HEK293 (cell line): ENCODE measurements at regions not wholly inside any gene's neighbourhood (a gene's known extent, or its start where the extent isn't known, plus 50 kb on each side); places are given as distances from the start of the nearest gene placed in this dataset.

Experiments used
- CTCF ChIA-PET: fragments of 350-600 bp; formaldehyde crosslinking; extraction: SDS; loops from one replicate; lab custom pipeline; 2021; ENCODE audit warnings: antibody characterized with exemption; lab: Yijun Ruan, JAX
- POLR2A ChIA-PET: fragments of 300-600 bp; formaldehyde crosslinking; extraction: SDS; loops from one replicate; lab custom pipeline; 2020; ENCODE audit warnings: antibody characterized with exemption, inconsistent platforms; lab: Yijun Ruan, JAX
- H3K27ac ChIP-seq: fragments of 200-500 bp; sonication (Bioruptor generic); 2 replicates; pipeline ENCODE4 v1.5.1; 2014; ENCODE audit warnings: low read depth, low read length, control low read depth, inconsistent platforms; ENCODE audit errors: extremely low read depth
- H3K36me3 ChIP-seq, 2 experiments: fragments of 200-500 bp in 1 of 2; sonication (Bioruptor generic) in 1 of 2; 1 replicate in 1 of 2; 2 replicates in 1 of 2; pipeline ENCODE4 v1.5.1; 2014 to 2017; ENCODE audit warnings: inconsistent platforms in 2 of 2, low read length in 2 of 2; ENCODE audit not compliant: control insufficient read depth in 2 of 2, insufficient read depth in 1 of 2
- H3K4me1 ChIP-seq: fragments of 200-500 bp; sonication (Bioruptor generic); 2 replicates; pipeline ENCODE4 v1.5.1; 2014; ENCODE audit warnings: mild to moderate bottlenecking, low read length, inconsistent platforms; ENCODE audit not compliant: control insufficient read depth, insufficient read depth
- H3K4me3 ChIP-seq: 2 replicates; pipeline ENCODE4 v1.5.1; 2011; ENCODE audit warnings: low read depth, mild to moderate bottlenecking, control low read depth, low read length, moderate library complexity
- H3K9me3 ChIP-seq: fragments of 200-500 bp; sonication (Bioruptor generic); 2 replicates; pipeline ENCODE4 v1.5.1; 2014; ENCODE audit warnings: low read depth, low read length, inconsistent platforms; ENCODE audit not compliant: control insufficient read depth, insufficient read depth
- BCL11B ChIP-seq: fragments of 450-650 bp; formaldehyde crosslinking; IDR thresholded peaks from 2 replicates; pipeline ENCODE4 v1.5.1; 2016; ENCODE audit warnings: low read depth, missing biosample characterization, missing genetic modification characterization
- GLI2 ChIP-seq: fragments of 450-650 bp; formaldehyde crosslinking; IDR thresholded peaks from 2 replicates; pipeline ENCODE4; 2017; ENCODE audit warnings: missing biosample characterization, missing genetic modification characterization, low read depth, borderline replicate concordance
- MEIS1 ChIP-seq: sonication (generic); formaldehyde crosslinking; IDR thresholded peaks from 2 replicates; pipeline ENCODE4 v1.8.1; 2022; ENCODE audit warnings: missing genetic modification reagents, mild to moderate bottlenecking, borderline replicate concordance
- PRDM1 ChIP-seq: fragments of 450-650 bp; formaldehyde crosslinking; IDR thresholded peaks from 2 replicates; pipeline ENCODE4; 2016; ENCODE audit warnings: missing biosample characterization, missing genetic modification characterization
- SCRT2 ChIP-seq: fragments of 450-650 bp; formaldehyde crosslinking; IDR thresholded peaks from 2 replicates; pipeline ENCODE4 v1.5.1; 2016; ENCODE audit warnings: missing biosample characterization, missing genetic modification characterization
- ZBTB17 ChIP-seq: fragments of 450-650 bp; formaldehyde crosslinking; IDR thresholded peaks from 2 replicates; pipeline ENCODE4 v1.5.1; 2016; ENCODE audit warnings: missing biosample characterization, missing genetic modification characterization
- ZEB2 ChIP-seq: fragments of 450-650 bp; formaldehyde crosslinking; IDR thresholded peaks from 2 replicates; pipeline ENCODE4 v1.5.1; 2016; ENCODE audit warnings: missing biosample characterization, missing genetic modification characterization
- ZNF138 ChIP-seq: fragments of 450-650 bp; formaldehyde crosslinking; IDR thresholded peaks from 2 replicates; pipeline ENCODE4 v1.5.1; 2016; ENCODE audit warnings: missing biosample characterization, missing genetic modification characterization, borderline replicate concordance
- ZNF544 ChIP-seq: fragments of 450-650 bp; formaldehyde crosslinking; IDR thresholded peaks from 2 replicates; pipeline ENCODE4 v1.5.0; 2017; ENCODE audit warnings: missing biosample characterization, missing genetic modification characterization
- ZNF558 ChIP-seq: fragments of 450-650 bp; formaldehyde crosslinking; IDR thresholded peaks from 2 replicates; pipeline ENCODE4 v1.5.1; 2016; ENCODE audit warnings: missing biosample characterization, missing genetic modification characterization
- ZNF571 ChIP-seq: fragments of 450-650 bp; formaldehyde crosslinking; IDR thresholded peaks from 2 replicates; pipeline ENCODE4 v1.5.0; 2017; ENCODE audit warnings: missing biosample characterization, missing genetic modification characterization
- TF ChIP-seq, protein P1 (sequence below): fragments of 450-650 bp; formaldehyde crosslinking; IDR thresholded peaks from 2 replicates; pipeline ENCODE4 v1.5.0; 2017; ENCODE audit warnings: missing biosample characterization, missing genetic modification characterization, borderline replicate concordance
- TF ChIP-seq, protein P2 (sequence below): fragments of 450-650 bp; formaldehyde crosslinking; IDR thresholded peaks from 2 replicates; pipeline ENCODE4 v1.5.1; 2016; ENCODE audit warnings: missing biosample characterization, missing genetic modification characterization
- TF ChIP-seq, protein P3 (sequence below): fragments of 450-650 bp; formaldehyde crosslinking; IDR thresholded peaks from 2 replicates; pipeline ENCODE4 v1.5.1; 2016; ENCODE audit warnings: missing biosample characterization, missing genetic modification characterization
- TF ChIP-seq, protein P4 (sequence below): fragments of 450-650 bp; formaldehyde crosslinking; conservative IDR thresholded peaks from 2 replicates; pipeline ENCODE4 v1.5.1; 2016; ENCODE audit warnings: low read depth, missing biosample characterization, missing genetic modification characterization

DNA sequence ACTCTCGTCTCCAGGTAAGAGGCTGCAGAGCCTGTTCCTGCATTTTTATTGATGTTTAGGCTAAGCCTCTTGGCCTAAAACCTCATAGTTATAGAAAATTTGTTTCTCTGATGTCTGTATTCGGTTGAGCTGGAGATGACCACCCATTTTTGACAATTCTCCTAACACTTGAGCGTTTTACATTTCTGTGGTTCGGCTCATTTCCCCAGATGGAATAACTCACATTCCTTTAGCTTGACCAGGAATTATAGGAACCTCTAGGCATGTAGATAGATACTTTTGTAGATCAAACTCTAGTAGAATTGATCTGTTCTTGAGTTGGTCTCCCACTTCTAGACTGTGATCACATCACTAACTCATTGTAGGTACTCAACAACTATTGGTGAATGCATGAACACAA is 172.6 kb upstream of the CADM1 start:
- Histone ChIP-seq H3K27ac (no peak overlapping the region), H3K4me3 (no peak overlapping the region), H3K4me1 (no peaks in the 10 kb centered on the region), H3K36me3 (no peaks in the 10 kb centered on the region), H3K9me3 (no peaks in the 10 kb centered on the region)
- ChIA-PET CTCF (interaction anchor here (0.6 kb wide), 2 partner anchors 342 to 354 kb away, joined by 3 to 4 read pairs; no protein-coding TSS in a partner anchor), POLR2A (interaction anchor here (1.0 to 1.8 kb wide), 3 partner anchors 17 to 172 kb away, joined by 3 to 7 read pairs (median 4); partner anchors contain the start of gene CADM1)
- TF ChIP-seq GLI2 (tag by site-specific recombination) (no peak), ZNF571 (tag by site-specific recombination) (no peak), ZNF558 (tag by site-specific recombination) (no peak), ZEB2 (tag by site-specific recombination) (no peak), ZNF138 (tag by site-specific recombination) (no peak), ZBTB17 (no peak), ZNF544 (tag by site-specific recombination) (no peak), MEIS1 (CRISPR knock-in tag) (no peak), PRDM1 (tag by site-specific recombination) (no peak)
- TF ChIP-seq, protein P1, sequence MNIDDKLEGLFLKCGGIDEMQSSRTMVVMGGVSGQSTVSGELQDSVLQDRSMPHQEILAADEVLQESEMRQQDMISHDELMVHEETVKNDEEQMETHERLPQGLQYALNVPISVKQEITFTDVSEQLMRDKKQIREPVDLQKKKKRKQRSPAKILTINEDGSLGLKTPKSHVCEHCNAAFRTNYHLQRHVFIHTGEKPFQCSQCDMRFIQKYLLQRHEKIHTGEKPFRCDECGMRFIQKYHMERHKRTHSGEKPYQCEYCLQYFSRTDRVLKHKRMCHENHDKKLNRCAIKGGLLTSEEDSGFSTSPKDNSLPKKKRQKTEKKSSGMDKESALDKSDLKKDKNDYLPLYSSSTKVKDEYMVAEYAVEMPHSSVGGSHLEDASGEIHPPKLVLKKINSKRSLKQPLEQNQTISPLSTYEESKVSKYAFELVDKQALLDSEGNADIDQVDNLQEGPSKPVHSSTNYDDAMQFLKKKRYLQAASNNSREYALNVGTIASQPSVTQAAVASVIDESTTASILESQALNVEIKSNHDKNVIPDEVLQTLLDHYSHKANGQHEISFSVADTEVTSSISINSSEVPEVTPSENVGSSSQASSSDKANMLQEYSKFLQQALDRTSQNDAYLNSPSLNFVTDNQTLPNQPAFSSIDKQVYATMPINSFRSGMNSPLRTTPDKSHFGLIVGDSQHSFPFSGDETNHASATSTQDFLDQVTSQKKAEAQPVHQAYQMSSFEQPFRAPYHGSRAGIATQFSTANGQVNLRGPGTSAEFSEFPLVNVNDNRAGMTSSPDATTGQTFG (tag by site-specific recombination) = no peak
- TF ChIP-seq, protein P2, sequence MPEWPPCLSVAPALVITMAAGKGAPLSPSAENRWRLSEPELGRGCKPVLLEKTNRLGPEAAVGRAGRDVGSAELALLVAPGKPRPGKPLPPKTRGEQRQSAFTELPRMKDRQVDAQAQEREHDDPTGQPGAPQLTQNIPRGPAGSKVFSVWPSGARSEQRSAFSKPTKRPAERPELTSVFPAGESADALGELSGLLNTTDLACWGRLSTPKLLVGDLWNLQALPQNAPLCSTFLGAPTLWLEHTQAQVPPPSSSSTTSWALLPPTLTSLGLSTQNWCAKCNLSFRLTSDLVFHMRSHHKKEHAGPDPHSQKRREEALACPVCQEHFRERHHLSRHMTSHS (tag by site-specific recombination) = no peak
- TF ChIP-seq, protein P3, sequence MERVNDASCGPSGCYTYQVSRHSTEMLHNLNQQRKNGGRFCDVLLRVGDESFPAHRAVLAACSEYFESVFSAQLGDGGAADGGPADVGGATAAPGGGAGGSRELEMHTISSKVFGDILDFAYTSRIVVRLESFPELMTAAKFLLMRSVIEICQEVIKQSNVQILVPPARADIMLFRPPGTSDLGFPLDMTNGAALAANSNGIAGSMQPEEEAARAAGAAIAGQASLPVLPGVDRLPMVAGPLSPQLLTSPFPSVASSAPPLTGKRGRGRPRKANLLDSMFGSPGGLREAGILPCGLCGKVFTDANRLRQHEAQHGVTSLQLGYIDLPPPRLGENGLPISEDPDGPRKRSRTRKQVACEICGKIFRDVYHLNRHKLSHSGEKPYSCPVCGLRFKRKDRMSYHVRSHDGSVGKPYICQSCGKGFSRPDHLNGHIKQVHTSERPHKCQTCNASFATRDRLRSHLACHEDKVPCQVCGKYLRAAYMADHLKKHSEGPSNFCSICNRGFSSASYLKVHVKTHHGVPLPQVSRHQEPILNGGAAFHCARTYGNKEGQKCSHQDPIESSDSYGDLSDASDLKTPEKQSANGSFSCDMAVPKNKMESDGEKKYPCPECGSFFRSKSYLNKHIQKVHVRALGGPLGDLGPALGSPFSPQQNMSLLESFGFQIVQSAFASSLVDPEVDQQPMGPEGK (tag by site-specific recombination) = no peak
- TF ChIP-seq, protein P4, sequence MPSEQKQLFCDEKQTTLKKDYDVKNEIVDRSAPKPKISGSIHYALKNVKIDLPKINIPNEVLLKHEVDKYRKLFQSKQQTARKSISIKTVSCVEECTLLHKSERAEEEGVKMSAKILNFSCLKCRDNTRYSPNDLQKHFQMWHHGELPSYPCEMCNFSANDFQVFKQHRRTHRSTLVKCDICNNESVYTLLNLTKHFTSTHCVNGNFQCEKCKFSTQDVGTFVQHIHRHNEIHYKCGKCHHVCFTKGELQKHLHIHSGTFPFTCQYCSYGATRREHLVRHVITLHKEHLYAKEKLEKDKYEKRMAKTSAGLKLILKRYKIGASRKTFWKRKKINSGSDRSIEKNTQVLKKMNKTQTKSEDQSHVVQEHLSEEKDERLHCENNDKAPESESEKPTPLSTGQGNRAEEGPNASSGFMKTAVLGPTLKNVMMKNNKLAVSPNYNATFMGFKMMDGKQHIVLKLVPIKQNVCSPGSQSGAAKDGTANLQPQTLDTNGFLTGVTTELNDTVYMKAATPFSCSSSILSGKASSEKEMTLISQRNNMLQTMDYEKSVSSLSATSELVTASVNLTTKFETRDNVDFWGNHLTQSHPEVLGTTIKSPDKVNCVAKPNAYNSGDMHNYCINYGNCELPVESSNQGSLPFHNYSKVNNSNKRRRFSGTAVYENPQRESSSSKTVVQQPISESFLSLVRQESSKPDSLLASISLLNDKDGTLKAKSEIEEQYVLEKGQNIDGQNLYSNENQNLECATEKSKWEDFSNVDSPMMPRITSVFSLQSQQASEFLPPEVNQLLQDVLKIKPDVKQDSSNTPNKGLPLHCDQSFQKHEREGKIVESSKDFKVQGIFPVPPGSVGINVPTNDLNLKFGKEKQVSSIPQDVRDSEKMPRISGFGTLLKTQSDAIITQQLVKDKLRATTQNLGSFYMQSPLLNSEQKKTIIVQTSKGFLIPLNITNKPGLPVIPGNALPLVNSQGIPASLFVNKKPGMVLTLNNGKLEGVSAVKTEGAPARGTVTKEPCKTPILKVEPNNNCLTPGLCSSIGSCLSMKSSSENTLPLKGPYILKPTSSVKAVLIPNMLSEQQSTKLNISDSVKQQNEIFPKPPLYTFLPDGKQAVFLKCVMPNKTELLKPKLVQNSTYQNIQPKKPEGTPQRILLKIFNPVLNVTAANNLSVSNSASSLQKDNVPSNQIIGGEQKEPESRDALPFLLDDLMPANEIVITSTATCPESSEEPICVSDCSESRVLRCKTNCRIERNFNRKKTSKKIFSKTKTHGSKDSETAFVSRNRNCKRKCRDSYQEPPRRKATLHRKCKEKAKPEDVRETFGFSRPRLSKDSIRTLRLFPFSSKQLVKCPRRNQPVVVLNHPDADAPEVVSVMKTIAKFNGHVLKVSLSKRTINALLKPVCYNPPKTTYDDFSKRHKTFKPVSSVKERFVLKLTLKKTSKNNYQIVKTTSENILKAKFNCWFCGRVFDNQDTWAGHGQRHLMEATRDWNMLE = no peak

DNA sequence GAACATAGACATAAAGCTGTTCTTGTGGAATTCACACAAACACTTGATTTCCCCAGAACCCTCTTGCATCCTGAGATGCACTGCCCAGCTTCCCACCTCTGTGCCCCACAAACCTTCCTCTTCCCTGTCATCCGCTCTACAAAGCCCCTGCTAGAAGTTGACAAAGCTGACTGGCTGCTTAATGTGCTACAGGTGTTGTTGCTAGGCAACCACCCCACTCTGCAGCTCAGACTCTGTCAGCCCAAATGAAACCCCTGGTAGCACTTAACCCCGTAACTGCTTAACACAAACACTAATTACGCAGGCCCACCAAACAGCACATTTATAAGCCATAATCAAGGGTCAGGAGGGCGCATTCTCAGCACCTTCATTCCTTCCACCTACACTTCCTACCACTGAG is 172.0 kb upstream of the CADM1 start:
- ChIA-PET POLR2A (interaction anchor here (1.0 to 1.8 kb wide), 3 partner anchors 16 to 172 kb away, joined by 3 to 7 read pairs (median 4); partner anchors contain the start of gene CADM1), CTCF (interaction anchor here (0.6 kb wide), 1 partner anchor 342 kb away, joined by 3 read pairs; no protein-coding TSS in a partner anchor)
- Histone ChIP-seq H3K27ac (no peak overlapping the region), H3K4me1 (no peaks in the 10 kb centered on the region), H3K4me3 (no peak overlapping the region), H3K9me3 (no peaks in the 10 kb centered on the region), H3K36me3 (no peaks in the 10 kb centered on the region)
- TF ChIP-seq SCRT2 (tag by site-specific recombination) (peak; percentile 76), BCL11B (tag by site-specific recombination) (no peak)
